ENCODE measurements at regions not wholly inside any gene's neighbourhood (a gene's known extent, or its start where the extent isn't known, plus 50 kb on each side); places are given as distances from the start of the nearest gene placed in this dataset.

GRCh38 chr11:33616552-33616951 is 84.1 kb downstream of the C11orf91 start:
- Mint-ChIP-seq H3K9me3 (no peaks in the 10 kb centered on the region), H3K36me3 (ENCODE audit: low read depth) (peaks cover 35% of the 10 kb centered on the region), H3K4me3 (no peak overlapping the region), H3K4me1 (ENCODE audit: low read depth) (peaks cover 46% of the 10 kb centered on the region), H3K27me3 (ENCODE audit: insufficient read depth) (peaks cover 1% of the 10 kb centered on the region; the same call in 1 of the 2 replicates), H3K27ac (no peak overlapping the region)
- DNase-seq, result peak; percentile 23
- TF ChIP-seq CTCF (IDR thresholded peaks at IDR 0.05), result no peak

- no peak for TF ChIP-seq CTCF (IDR thresholded peaks at IDR 0.05)
- peaks cover 34% of the 10 kb centered on the region for H3K36me3 Mint-ChIP-seq (ENCODE audit: low read depth)
- H3K4me1 Mint-ChIP-seq (ENCODE audit: low read depth), result peaks cover 38% of the 10 kb centered on the region
- H3K4me3 Mint-ChIP-seq, result no peak overlapping the region
- H3K9me3 Mint-ChIP-seq, result no peaks in the 10 kb centered on the region
- H3K27me3 Mint-ChIP-seq (ENCODE audit: insufficient read depth), result peaks cover 1% of the 10 kb centered on the region; the same call in 1 of the 2 replicates
- no peak overlapping the region for H3K27ac Mint-ChIP-seq
- no peak for DNase-seq
Measured at GRCh38 chr11:33615751-33616150, 84.9 kb downstream of the C11orf91 start.

- no peak for DNase-seq
- H3K9me3 Mint-ChIP-seq, result no peaks in the 10 kb centered on the region
- no peak for TF ChIP-seq CTCF (IDR thresholded peaks at IDR 0.05)
- peaks cover 32% of the 10 kb centered on the region for H3K36me3 Mint-ChIP-seq (ENCODE audit: low read depth)
- H3K4me3 Mint-ChIP-seq, result no peak overlapping the region
- H3K27ac Mint-ChIP-seq, result no peak overlapping the region
- H3K27me3 Mint-ChIP-seq (ENCODE audit: insufficient read depth), result peaks cover 1% of the 10 kb centered on the region
- H3K4me1 Mint-ChIP-seq (ENCODE audit: low read depth), result peaks cover 26% of the 10 kb centered on the region; the same call in 1 of the 2 replicates
Measured at GRCh38 chr11:33613404-33613803, 87.2 kb downstream of the C11orf91 start.

- TF ChIP-seq CTCF (IDR thresholded peaks at IDR 0.05), result no peak
- H3K27me3 Mint-ChIP-seq (ENCODE audit: insufficient read depth), result no peaks in the 10 kb centered on the region; the same call in 1 of the 2 replicates
- peaks cover 37% of the 10 kb centered on the region for H3K36me3 Mint-ChIP-seq (ENCODE audit: low read depth)
- no peak overlapping the region for H3K4me3 Mint-ChIP-seq
- H3K27ac Mint-ChIP-seq, result no peak overlapping the region
- DNase-seq, result no peak
- H3K9me3 Mint-ChIP-seq, result no peaks in the 10 kb centered on the region
- H3K4me1 Mint-ChIP-seq (ENCODE audit: low read depth), result peaks cover 20% of the 10 kb centered on the region; the same call in 1 of the 2 replicates
Measured at GRCh38 chr11:33610903-33611302, 89.7 kb downstream of the C11orf91 start.

- H3K4me3 Mint-ChIP-seq, result no peak overlapping the region
- no peaks in the 10 kb centered on the region; the same call in 1 of the 2 replicates for H3K27me3 Mint-ChIP-seq (ENCODE audit: insufficient read depth)
- no peak for TF ChIP-seq CTCF (IDR thresholded peaks at IDR 0.05)
- no peaks in the 10 kb centered on the region for H3K9me3 Mint-ChIP-seq
- 0 out of 2 replicates have a peak, but pooled peaks cover 2% of the 10 kb centered on the region for H3K4me1 Mint-ChIP-seq (ENCODE audit: low read depth)
- no peak overlapping the region for H3K27ac Mint-ChIP-seq
- DNase-seq, result no peak
- H3K36me3 Mint-ChIP-seq (ENCODE audit: low read depth), result peaks cover 30% of the 10 kb centered on the region
Measured at GRCh38 chr11:33608386-33608785, 92.2 kb downstream of the C11orf91 start.

GRCh38 chr11:33606762-33607161 is 93.9 kb downstream of the C11orf91 start:
- Mint-ChIP-seq H3K27me3 (ENCODE audit: insufficient read depth) (no peaks in the 10 kb centered on the region; the same call in 1 of the 2 replicates), H3K4me1 (ENCODE audit: low read depth) (no peaks in the 10 kb centered on the region), H3K36me3 (ENCODE audit: low read depth) (peaks cover 16% of the 10 kb centered on the region; the same call in 1 of the 2 replicates), H3K4me3 (no peak overlapping the region), H3K9me3 (no peaks in the 10 kb centered on the region), H3K27ac (no peak overlapping the region)
- no peak for DNase-seq
- TF ChIP-seq CTCF (IDR thresholded peaks at IDR 0.05), result no peak

Data from HFFc6 (cell line).